ENCODE measurements at regions not wholly inside any gene's neighbourhood (a gene's known extent, or its start where the extent isn't known, plus 50 kb on each side); places are given as distances from the start of the nearest gene placed in this dataset.

GRCh38 chr2:139514951-139515350, 734.8 kb upstream of the NXPH2 start:
- TF ChIP-seq ZNF792 (tag by site-specific recombination; IDR thresholded peaks at IDR 0.05) = no peak
- TF ChIP-seq YY1 (tag by site-specific recombination; IDR thresholded peaks at IDR 0.05) = no peak
- no peak for TF ChIP-seq ZNF138 (tag by site-specific recombination; IDR thresholded peaks at IDR 0.05; ENCODE audit: borderline replicate concordance)
- no peak for TF ChIP-seq CTCF (tag by site-specific recombination; IDR thresholded peaks at IDR 0.05)
- TF ChIP-seq ZNF549 (tag by site-specific recombination; IDR thresholded peaks at IDR 0.05) = no peak
- no peak for TF ChIP-seq ZNF211 (tag by site-specific recombination; IDR thresholded peaks at IDR 0.05; ENCODE audit: low read depth)
- no peak for TF ChIP-seq ZNF561 (tag by site-specific recombination; IDR thresholded peaks at IDR 0.05; ENCODE audit: borderline replicate concordance)
- TF ChIP-seq ZNF596 (tag by site-specific recombination; IDR thresholded peaks at IDR 0.05) = no peak
- no peak for TF ChIP-seq ZNF174 (tag by site-specific recombination; IDR thresholded peaks at IDR 0.05)
